ENCODE measurements at regions not wholly inside any gene's neighbourhood (a gene's known extent, or its start where the extent isn't known, plus 50 kb on each side); places are given as distances from the start of the nearest gene placed in this dataset.

GRCh38 chr6:85107701-85108100 lies 342.2 kb upstream of the NT5E start:
- H3K27ac ChIP-seq (ENCODE audit: low read depth in 1 of 2, low read length in 2 of 2) = no peak overlapping the region
- no peak overlapping the region for H3K9ac ChIP-seq (ENCODE audit: low read depth in 1 of 2, low read length in 2 of 2)
- no peaks in the 10 kb centered on the region for H3K9me3 ChIP-seq (ENCODE audit: control insufficient read depth in 4 of 4, low read length in 3 of 4)
- TF ChIP-seq JUND (IDR thresholded peaks at IDR 0.05) (no peak), RXRA (IDR thresholded peaks at IDR 0.05) (no peak), GABPA (IDR thresholded peaks at IDR 0.05 in 1 of 2, conservative IDR thresholded peaks at IDR 0.05 in 1 of 2) (no peak), YY1 (IDR thresholded peaks at IDR 0.05) (no peak), ATF3 (IDR thresholded peaks at IDR 0.05) (no peak), FOXA2 (IDR thresholded peaks at IDR 0.05) (no peak), RAD21 (IDR thresholded peaks at IDR 0.05) (no peak), MAX (IDR thresholded peaks at IDR 0.05) (no peak)
- H3K4me3 ChIP-seq (ENCODE audit: low read depth in 1 of 3, low read length in 3 of 3) = no peak overlapping the region
- no peaks in the 10 kb centered on the region for H3K36me3 ChIP-seq (ENCODE audit: control insufficient read depth in 4 of 4, insufficient read depth in 3 of 4, low read depth in 1 of 4, low read length in 3 of 4)
- no peaks in the 10 kb centered on the region for H3K4me1 ChIP-seq (ENCODE audit: control insufficient read depth in 4 of 4, insufficient read depth in 4 of 4, low read length in 3 of 4)
- DNase-seq (ENCODE audit: low spot score) = no peak
- 78% methylated on average over 1 of the region's 1 CpG for WGBS
- no peaks in the 10 kb centered on the region for H3K27me3 ChIP-seq (ENCODE audit: control insufficient read depth in 4 of 4, insufficient read depth in 4 of 4, low read length in 3 of 4)

- Histone ChIP-seq H3K9ac (ENCODE audit: low read depth in 1 of 2, low read length in 2 of 2) (no peak overlapping the region), H3K4me3 (ENCODE audit: low read depth in 1 of 3, low read length in 3 of 3) (no peak overlapping the region), H3K4me1 (ENCODE audit: control insufficient read depth in 4 of 4, insufficient read depth in 4 of 4, low read length in 3 of 4) (no peaks in the 10 kb centered on the region), H3K36me3 (ENCODE audit: control insufficient read depth in 4 of 4, insufficient read depth in 3 of 4, low read depth in 1 of 4, low read length in 3 of 4) (no peaks in the 10 kb centered on the region), H3K27ac (ENCODE audit: low read depth in 1 of 2, low read length in 2 of 2) (no peak overlapping the region), H3K27me3 (ENCODE audit: control insufficient read depth in 4 of 4, insufficient read depth in 4 of 4, low read length in 3 of 4) (no peaks in the 10 kb centered on the region), H3K9me3 (ENCODE audit: control insufficient read depth in 4 of 4, low read length in 3 of 4) (peaks cover 0 to 6% (median 1%) of the 10 kb centered on the region in 4 donors)
- WGBS = 80% methylated on average over 5 of the region's 5 CpGs
- DNase-seq (ENCODE audit: low spot score) = no peak
- TF ChIP-seq EGR1 (IDR thresholded peaks at IDR 0.05; ENCODE audit: low read depth in 2 of 2) = no peak
- no peak for TF ChIP-seq SP1 (IDR thresholded peaks at IDR 0.05)
- no peak for TF ChIP-seq RXRA (IDR thresholded peaks at IDR 0.05)
- TF ChIP-seq FOXA2 (IDR thresholded peaks at IDR 0.05) = no peak
- no peak for TF ChIP-seq JUND (IDR thresholded peaks at IDR 0.05)
- no peak for TF ChIP-seq RAD21 (IDR thresholded peaks at IDR 0.05)
- no peak for TF ChIP-seq HNF4G (IDR thresholded peaks at IDR 0.05)
- TF ChIP-seq TAF1 (conservative IDR thresholded peaks at IDR 0.05) = no peak
- no peak for TF ChIP-seq YY1 (IDR thresholded peaks at IDR 0.05)
- TF ChIP-seq HNF4A (conservative IDR thresholded peaks at IDR 0.05) = no peak
These were observed 332.6 kb upstream of the TBX18 start for GRCh38 chr6:85096976-85097375.

- TF ChIP-seq MAX (IDR thresholded peaks at IDR 0.05) (no peak), ATF3 (IDR thresholded peaks at IDR 0.05) (no peak), EGR1 (IDR thresholded peaks at IDR 0.05; ENCODE audit: low read depth in 2 of 2) (no peak), FOXA2 (IDR thresholded peaks at IDR 0.05) (no peak), NR2F2 (IDR thresholded peaks at IDR 0.05) (no peak), TAF1 (conservative IDR thresholded peaks at IDR 0.05) (no peak), HNF4A (conservative IDR thresholded peaks at IDR 0.05) (no peak), GABPA (IDR thresholded peaks at IDR 0.05 in 1 of 2, conservative IDR thresholded peaks at IDR 0.05 in 1 of 2) (no peak)
- H3K4me1 ChIP-seq (ENCODE audit: control insufficient read depth in 4 of 4, insufficient read depth in 4 of 4, low read length in 3 of 4) = no peaks in the 10 kb centered on the region
- WGBS = 84% methylated on average over 1 of the region's 1 CpG
These were observed 327.8 kb upstream of the TBX18 start for GRCh38 chr6:85092226-85092625.

More at GRCh38 chr6:85092226-85092625, 327.8 kb upstream of the TBX18 start:
- no peaks in the 10 kb centered on the region for H3K36me3 ChIP-seq (ENCODE audit: control insufficient read depth in 4 of 4, insufficient read depth in 3 of 4, low read depth in 1 of 4, low read length in 3 of 4)
- no peak overlapping the region for H3K27ac ChIP-seq (ENCODE audit: low read depth in 1 of 2, low read length in 2 of 2)
- no peak overlapping the region for H3K4me3 ChIP-seq (ENCODE audit: low read depth in 1 of 3, low read length in 3 of 3)
- no peaks in the 10 kb centered on the region for H3K27me3 ChIP-seq (ENCODE audit: control insufficient read depth in 4 of 4, insufficient read depth in 4 of 4, low read length in 3 of 4)
- no peak overlapping the region for H3K9ac ChIP-seq (ENCODE audit: low read depth in 1 of 2, low read length in 2 of 2)
- H3K9me3 ChIP-seq (ENCODE audit: control insufficient read depth in 4 of 4, low read length in 3 of 4) = no peaks in the 10 kb centered on the region
- DNase-seq (ENCODE audit: low spot score) = no peak
